DMS153 treated with DMSO at 0.1 percent for 48 hours (cell line): ENCODE measurements at regions not wholly inside any gene's neighbourhood (a gene's known extent, or its start where the extent isn't known, plus 50 kb on each side); places are given as distances from the start of the nearest gene placed in this dataset.

Source experiments
- DNase-seq: peaks from one replicate; lab custom pipeline; 2025; ENCODE audit not compliant: unreplicated experiment; lab: John Stamatoyannopoulos, UW

DNA sequence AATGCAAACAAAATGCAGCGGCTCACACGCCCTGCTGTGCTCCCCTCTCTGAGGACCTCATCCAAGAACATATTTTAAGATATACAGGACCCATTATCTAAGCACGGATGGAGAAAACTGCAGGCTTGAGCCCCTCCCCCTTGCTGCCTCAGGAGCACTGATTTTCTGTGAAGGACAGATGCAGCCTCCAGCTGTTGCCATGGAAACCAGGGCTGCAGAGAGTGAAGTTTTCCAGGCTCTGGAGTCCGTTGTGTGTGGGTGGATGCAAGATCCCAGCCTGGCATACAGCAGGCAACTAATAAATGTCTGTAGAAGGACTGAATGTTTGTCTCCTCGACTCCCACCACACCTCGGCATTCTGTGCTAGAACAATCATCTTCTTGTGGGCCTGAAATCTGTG, 105.6 kb upstream of the PEG3 start:
- no peak for DNase-seq

DNA sequence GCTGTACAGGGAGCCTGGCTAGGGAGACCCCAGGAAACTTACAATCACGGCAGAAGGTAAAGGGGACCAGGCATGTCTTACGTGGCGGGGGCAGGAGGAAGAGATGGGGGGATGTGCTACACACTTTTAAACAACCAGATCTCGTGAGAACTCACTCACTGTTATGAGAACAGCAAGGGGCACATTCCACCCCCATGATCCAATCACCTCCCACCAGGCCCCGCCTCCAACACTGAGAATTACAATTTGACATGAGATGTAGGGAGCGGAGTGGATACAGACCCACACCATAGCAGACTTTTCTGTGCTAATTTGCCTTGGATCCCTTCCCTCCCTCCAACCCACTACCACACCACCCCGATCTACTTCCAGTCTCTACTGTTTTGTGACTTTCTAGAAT, 106.7 kb upstream of the PEG3 start:
- DNase-seq, result no peak

DNA sequence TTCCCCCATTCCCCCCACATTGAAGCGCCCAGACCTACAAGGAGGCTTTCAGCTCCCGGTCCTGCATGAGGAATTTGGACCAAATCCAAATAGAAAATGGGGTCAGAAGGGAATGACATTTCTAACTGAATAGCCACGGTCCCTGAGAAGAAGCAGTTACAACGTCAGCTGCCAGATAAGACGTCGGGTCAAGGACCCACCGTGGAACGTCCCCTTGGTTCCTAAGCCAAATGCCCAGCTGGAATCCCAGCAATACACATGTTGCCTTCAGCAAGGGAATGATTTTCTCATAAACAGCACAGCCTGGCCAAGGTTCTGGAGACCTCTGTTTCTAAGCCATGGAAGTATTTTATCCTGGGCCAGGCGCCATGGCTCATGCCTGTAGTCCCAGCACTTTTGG, 109.1 kb upstream of the PEG3 start:
- DNase-seq, result no peak

DNA sequence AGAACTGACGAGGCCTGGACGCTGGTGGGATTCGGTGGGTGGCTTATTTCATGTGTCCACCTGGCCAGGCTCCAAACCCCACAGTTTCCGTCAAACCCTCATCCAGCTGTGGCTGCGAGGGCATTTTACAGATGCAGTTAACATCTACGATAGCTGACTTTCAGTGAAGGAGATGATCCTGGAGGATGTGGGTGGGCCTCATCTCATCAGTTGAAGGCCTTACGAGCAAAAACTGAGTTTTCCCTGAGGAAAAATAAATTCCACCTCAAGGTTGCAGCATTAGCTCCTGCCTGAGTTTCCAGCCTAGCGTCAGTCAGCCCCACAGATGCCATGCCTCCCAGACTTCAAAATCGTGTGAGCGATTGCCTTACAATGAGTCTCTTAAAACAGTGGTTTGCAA, 111.1 kb upstream of the PEG3 start:
- no peak for DNase-seq

DNA sequence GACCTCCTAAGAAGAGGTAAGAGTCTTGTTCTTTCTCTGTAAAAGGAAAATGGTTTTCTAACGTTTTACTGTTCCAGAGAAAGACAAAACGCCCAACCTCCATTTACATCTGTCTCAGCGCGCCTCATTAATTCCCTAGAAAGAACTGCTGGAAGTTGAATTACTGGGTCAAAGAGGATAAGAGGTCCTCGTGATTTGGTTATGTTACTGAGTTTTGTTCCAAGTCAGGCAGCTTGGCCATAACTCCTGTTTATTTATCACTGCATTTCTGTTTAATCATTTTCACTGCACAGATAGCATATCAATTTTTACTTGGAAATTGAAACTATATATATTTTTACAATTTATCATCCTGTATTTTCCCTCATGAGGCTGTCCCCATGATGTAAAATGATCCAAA, 112.9 kb upstream of the PEG3 start:
- DNase-seq, result no peak

DNA sequence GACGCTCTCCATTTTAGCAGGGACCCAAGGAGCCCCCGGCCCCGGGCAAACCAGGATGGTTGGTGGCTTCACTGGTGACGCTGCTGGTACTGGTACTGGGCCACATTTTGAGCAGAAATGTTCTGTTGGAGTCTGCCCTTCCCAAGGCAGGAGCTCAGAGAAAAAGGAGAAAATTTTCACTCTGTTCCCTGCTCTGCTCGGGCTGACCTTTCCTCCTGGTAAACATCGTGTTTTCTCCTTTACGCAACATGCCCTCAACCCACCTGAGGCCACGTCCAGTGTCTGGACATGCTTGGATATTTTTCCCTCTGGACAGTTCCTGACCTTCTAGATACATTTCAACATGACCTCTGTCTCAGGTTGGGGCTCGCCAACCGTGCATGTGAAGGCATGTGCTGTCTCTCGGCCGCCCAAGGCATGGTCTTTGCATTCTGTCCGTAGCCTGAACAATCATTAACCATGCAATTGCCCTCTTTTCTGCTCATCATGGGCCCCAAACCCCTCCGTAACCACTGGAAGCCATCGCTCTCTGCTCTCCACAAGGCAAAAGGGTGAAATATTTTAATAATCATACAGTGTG, 115.2 kb upstream of the PEG3 start:
- DNase-seq, result no peak

DNA sequence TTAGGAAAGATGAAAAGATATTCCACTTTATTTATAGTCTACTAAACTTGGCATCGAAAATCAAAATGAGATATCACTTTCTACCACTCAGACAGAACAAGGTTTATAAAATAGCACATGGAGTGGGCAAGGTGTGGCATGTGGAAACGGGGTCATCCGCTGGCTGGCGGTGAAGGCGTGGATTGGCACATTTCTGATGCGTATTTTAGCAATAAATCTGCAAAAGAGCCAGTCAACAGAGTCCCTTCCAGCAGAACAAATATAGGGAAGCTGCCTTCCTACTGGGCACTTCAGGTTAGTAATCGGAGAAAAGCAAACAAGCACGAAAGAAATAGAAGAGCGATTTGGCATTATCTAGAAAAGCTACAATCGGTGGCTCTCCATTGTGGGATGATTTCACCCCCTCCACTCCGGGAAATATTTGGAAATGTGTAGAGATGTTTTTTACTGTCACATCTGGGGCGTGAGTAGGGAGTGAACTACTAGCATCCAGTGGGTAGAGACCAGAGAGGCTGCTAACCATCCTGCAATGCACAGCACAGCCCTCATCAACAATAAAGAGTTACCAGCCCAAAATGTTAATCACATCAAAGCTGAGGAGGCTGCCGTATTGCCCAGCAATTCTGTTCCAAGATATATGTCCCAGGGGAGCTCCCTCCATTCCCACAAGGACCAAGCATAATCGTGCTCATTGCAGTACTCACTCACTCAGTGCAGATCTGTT, 116.1 kb upstream of the PEG3 start:
- no peak for DNase-seq

DNA sequence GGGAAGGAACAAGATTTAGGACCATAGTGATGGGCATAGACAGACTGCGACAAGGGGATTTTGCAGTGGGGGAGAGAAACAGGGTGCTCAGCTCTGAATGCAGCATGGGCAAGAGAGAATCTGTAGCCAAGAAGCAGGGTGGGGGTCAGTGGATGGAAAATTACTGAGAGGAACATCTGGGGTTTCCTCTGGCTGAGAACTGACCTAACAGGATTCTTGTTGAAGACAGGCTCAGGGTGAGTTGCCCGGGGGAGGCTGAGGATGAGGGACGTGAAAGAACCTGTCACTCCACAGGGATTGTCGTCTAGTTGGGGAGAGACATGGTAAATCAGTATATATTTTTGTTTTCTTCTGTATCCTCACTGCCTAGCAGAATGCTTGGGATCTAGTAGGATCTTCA, 118.7 kb upstream of the PEG3 start:
- DNase-seq, result no peak

DNA sequence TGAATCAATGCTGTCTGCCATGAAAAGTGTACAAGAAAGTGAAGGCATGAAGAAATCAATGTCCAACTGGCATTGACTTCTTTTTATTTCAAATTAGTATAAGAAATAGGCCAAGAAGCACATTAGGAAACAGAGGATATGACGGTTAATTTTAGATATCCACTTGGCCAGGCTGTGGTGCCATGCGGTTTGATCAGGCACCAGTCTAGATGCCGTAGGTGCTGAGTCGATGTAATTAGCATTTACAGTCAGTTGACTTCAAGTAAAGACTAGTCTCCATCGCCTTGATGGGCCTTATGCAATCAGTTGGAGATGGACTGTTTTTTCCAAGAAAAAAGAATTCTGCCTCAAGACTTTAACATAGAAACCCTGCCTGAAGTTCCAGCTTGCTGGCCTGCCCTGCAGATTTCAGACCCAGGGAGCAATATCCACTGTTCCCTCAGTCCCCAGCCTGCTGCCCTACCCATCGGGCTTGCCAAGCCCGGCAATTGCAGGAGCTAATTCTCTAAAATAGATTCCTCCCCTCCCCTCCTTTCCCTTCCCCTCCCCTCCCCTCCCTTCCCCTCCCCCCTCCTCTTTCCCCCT, 120.5 kb upstream of the PEG3 start:
- DNase-seq, result no peak

DNA sequence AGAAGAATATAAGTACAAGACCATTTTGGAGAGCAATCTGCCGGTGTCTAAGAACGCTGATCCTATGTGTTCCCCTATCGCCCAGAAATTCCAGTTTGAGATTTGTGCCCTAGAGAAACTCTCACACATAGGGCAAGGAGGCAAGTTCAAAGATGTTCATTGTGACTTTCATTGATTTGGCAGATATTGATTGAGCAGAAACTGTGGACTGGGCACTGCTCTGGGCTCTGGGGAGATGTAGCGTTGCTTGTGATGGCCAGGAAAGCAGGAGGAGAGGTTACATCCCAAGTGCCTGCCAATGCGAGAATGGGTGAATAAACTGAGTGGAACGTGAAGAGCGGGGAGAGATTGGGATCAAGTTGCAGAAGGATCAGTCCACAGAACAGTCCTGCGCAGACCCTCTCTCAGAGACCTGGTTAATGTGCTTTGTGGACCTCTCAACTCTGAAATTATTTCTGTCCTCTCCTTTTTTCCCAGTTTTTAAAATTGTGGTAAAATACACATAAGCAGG, 123.9 kb upstream of the PEG3 start:
- no peak for DNase-seq

DNA sequence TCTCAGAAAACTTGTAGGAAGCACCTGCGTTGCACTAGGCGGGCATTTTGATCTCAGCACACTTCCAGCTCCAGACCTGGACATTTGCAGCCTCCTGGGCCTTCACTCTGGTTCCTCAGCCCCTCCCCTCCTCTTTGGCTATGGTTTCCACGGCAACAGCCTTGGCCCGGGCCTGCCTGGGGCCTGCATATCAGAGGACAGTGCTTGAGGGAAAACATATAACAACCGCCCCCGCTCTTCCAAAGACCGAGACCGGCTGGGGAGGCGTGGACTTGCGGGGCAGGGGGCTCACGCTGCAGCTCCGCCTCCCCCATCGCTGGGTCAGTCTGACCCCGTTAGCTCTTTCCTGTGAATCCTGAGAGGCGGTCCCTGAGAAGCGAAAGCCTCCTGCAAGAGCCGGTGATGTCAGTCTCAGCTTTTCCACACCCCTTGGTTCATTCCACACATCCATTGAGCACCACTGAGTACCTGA, 125.7 kb upstream of the PEG3 start:
- DNase-seq, result no peak

DNA sequence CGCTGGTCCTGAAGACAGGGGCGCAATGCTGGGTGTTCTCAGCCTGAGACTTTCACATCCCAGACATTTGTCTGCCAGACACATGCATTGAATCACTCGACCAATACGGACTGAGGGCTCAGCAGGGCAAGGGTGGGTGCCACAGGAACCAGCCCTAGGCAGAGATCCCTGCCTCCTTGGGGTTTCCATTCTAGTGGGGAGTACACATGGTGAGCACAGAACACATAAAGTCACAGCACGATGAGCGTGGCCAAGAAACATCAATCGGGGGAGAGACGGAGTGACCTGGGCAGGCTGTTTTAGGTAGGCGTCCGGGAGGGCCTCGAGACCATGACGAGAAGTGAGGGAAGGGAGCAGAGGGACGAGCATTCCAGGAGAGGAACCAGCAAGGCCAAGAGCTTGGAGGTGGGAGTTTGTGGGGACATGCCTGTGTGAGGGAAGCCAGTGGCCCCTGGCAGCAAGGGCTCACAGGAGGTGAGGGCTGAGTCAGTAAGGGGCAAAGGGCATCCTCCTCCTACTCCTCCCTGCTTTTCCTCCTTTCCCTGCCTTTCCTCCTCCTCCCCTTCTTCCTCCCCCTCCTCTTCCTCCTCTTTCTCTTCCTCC, 126.3 kb upstream of the PEG3 start:
- no peak for DNase-seq

DNA sequence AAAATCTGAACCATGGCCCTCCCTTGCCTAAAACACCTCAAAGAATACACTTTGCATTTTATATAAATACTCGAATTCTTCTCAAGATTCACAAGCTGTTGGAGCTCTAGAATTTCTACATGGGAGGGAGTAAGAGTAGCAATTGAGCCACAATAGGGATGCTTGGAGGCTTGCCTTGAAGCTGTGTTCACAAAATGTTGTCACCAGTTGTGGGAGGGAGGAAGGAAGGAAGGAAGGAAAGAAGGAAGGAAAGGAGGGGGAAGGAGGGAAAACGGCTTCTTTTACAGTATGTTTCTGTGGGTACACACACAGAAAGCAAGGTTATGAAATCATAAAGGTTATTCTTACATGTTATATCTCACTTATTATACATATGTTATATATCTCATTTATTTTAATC, 128.6 kb upstream of the PEG3 start:
- DNase-seq, result no peak

DNA sequence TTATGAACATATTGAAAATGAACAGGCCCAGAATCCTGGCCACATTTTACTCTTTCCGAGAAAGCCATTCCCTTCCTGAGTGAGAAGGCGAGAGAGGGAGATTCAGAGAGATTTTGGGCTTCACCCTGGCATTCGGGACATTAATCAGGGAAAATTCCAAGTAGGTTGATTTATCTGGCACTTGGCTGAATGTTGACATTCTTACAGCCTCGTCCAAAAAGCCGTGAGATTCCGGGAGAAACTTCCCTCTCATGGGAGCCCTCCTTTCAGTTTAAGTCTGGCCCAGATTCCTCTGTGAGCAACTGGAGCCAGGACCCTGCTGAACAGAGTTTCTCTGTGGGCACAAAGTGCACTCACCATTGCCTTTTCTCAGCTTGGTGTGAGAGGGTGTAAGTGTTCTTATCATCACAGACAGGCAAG, 129.2 kb upstream of the PEG3 start:
- DNase-seq, result no peak

DNA sequence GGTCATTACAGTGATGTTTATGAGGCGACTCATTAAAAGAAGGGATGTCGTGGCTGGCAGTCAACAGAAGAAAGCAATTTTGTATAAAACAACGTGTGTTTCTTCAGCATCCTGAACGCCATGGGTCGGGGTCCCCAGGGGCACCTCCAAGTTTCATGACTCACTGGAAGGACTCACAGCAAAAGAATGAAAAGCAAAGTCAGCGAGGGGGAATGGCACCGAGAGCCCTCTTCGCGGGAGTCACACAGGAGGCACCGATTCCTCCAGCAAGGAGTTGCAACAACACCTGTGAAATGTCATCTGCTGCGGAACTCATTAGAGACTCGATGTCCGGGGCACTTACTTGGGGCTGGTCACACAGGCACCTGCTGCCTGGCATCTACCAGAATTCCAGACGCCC, 130.7 kb upstream of the PEG3 start:
- no peak for DNase-seq

DNA sequence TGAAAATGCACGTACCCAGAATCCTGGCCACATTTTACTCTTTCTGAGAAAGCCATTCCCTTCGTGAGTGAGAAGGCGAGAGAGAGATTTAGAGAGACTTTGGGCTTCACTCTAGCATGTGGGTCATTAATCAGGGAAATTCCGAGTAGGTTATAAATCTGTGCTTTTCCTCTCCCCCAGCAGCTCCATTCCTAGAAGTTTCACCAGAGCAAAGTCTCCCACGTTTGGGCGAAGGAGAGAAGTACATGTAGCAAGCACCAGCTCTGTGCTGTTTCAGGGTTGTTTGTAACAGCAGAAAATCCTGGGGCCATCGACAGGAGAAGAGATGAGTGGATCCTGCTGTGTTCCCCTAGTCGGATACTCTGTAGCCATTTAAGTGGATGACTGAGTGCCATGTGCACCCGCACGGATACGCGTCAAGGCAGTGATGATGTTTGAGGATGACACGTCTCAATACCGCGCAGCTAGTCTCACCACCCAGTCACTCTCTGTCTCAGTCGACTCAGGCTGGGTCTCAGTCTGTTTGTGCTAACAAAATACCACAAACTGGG, 131.8 kb upstream of the PEG3 start:
- DNase-seq, result no peak

DNA sequence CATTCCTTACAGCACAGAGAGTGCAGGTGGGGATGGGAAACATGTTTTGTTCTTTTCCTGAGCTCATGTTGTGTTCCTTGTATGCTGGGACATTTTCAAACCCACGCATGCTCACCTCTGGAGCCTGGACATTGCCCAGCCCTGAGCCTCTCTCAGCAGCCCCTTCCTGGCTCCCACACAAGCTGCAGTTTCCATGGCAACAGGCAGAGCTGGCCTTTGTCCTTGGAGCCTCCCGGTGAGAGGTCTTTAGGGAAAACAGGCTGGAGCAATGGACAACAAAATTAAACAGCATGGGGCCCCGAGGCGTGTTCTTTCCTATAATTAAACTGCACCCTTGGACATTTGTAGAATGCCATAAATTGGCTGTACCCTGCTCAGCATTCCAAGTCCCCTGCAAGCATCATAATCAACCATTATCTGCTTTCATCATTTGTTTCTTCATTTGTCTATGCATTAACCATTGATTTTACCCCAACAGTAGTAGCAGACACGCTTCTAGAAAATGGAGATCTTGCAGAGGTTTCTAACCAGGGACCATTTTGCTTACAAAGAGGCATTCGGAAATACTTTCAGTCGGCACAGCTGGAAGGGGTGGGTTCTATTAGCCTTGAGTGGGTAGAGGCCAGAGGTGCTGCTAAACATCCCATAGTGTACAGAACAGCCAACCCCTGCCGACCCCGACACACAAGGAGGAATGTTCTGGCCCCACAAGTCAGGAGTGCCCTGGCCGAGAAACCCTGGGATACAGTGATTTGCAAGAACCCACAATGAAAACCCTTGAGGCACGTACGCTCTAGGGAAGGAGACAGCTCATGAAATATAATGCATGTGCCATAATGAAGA, 133.4 kb upstream of the PEG3 start:
- DNase-seq, result no peak

DNA sequence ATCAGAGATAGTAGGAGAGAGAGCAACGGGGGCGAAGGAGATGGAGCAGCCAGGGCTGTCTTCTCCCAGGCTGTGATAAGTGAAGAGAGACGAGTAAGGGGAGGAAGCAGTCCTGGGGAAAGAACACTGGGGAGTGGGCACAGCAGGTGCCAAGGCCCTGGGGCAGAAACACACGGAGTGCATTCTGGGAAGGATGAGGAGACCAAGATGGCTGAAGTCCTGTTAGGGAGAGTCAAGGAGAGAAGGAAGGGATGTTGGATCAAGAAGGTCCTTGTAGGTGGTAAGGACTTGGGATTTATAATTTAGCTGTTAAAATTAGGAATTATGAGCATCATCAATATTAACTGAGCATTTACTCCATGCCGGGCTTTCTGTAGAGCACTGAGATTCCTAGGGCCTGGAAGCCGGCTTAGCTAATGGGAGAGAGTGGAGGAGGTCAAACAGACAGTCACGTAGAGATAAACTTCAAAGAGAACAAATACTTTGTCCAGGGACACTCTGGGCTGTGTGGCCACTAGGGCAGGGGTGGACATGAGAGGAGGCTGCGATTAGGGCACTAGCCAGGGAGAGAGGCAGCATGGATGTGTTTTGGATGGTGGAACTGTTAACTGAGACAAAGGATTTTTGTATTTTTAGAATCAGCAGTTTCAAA, 134.2 kb upstream of the PEG3 start:
- DNase-seq, result no peak

DNA sequence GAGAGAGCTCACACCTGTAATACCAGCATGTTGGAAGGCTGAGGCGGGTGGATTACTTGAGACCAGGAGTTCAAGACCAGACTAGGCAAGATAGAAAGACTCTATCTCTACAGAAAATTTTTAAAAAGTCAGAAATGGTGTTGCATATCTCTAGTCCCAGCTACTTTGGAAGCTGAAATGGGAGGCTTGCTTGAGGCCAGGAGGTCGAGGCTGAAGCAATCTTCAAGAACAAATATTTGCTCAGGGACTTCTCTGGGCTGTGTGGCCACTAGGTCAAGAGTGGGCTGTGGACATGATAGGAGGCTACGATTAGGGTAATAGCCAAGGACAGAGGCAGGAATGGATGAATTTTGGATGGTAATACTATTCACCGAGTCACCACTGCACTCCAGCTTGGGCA, 135.8 kb upstream of the PEG3 start:
- DNase-seq, result no peak
